GM12878 (cell line): ENCODE measurements at regions not wholly inside any gene's neighbourhood (a gene's known extent, or its start where the extent isn't known, plus 50 kb on each side); places are given as distances from the start of the nearest gene placed in this dataset.

Experiments used
- ATAC-seq: fragments of 200-7000 bp; cut with Tn5 transposase; 3 replicates; pipeline ENCODE4 v1.9.1; 2020; ENCODE audit warnings: mild to moderate bottlenecking, moderate library complexity
- BruUV-seq: library from RNA; stranded (reverse); fragments of 400-500 nt; replicated peaks from 2 replicates; lab custom pipeline; 2021; lab: Mats Ljungman, UMichigan
- CTCF ChIA-PET: fragments of 300-600 bp; sonication (Branson Sonifier 250); formaldehyde crosslinking; extraction: SDS; loops from one replicate; lab custom pipeline; 2021; ENCODE audit warnings: inconsistent platforms; lab: Yijun Ruan, JAX
- POLR2A ChIA-PET: fragments of 350-600 bp; formaldehyde crosslinking; extraction: SDS; loops from one replicate; lab custom pipeline; 2021; ENCODE audit warnings: inconsistent platforms; lab: Charles Lee
- RAD21 ChIA-PET: fragments of 300-600 bp; sonication (Branson Sonifier 250); formaldehyde crosslinking; loops from one replicate; lab custom pipeline; 2023; ENCODE audit warnings: antibody characterized with exemption; ENCODE audit not compliant: unreplicated experiment; lab: Charles Lee
- SMC1A ChIA-PET: fragments of 300-600 bp; sonication (Branson Sonifier 250); formaldehyde crosslinking; loops from one replicate; lab custom pipeline; 2023; ENCODE audit not compliant: unreplicated experiment, uncharacterized antibody; lab: Charles Lee
- DNase-seq: peaks from one replicate; pipeline ENCODE4 v3.0.0-alpha.2; 2011; ENCODE audit warnings: low read depth, low spot score
- FAIRE-seq: peaks from 3 replicates; lab custom pipeline; 2011; peaks lifted over from hg19 to GRCh38; lab: Jason Lieb, UNC
- H2AFZ ChIP-seq: 2 replicates; pipeline ENCODE4 v1.6.0; 2011; ENCODE audit warnings: low read depth, low read length, control low read depth; ENCODE audit not compliant: control insufficient read depth
- H3K27ac ChIP-seq: 2 replicates; pipeline ENCODE4 v1.5.1; 2011; ENCODE audit warnings: control low read depth; ENCODE audit not compliant: control insufficient read depth, insufficient read depth
- H3K27me3 ChIP-seq, 2 experiments: replicated peaks in 1 of 2; 2 replicates each; pipeline versions ENCODE4 v1.6.0 to v1.6.1; 2011; ENCODE audit warnings: low read length in 1 of 2; ENCODE audit not compliant: control insufficient read depth in 2 of 2, insufficient read depth in 2 of 2
- H3K36me3 ChIP-seq, 2 experiments: 2 replicates each; pipeline ENCODE4 v1.5.1; 2011; ENCODE audit warnings: low read length in 1 of 2; ENCODE audit not compliant: control insufficient read depth in 2 of 2, insufficient read depth in 2 of 2
- H3K4me1 ChIP-seq: 2 replicates; pipeline ENCODE4 v1.6.1; 2011; ENCODE audit warnings: mild to moderate bottlenecking, low read length, moderate library complexity, mixed read lengths; ENCODE audit not compliant: control insufficient read depth, insufficient read depth
- H3K4me2 ChIP-seq: 2 replicates; pipeline ENCODE4 v1.6.0; 2011; ENCODE audit warnings: control low read depth; ENCODE audit not compliant: control insufficient read depth, insufficient read depth
- H3K4me3 ChIP-seq: fragments of 200-600 bp; sonication (generic); 2 replicates; pipeline ENCODE4 v1.5.1; 2016
- H3K79me2 ChIP-seq: 2 replicates; pipeline ENCODE4 v1.6.0; 2011; ENCODE audit warnings: low read length; ENCODE audit not compliant: control insufficient read depth, insufficient read depth
- H3K9ac ChIP-seq: 2 replicates; pipeline ENCODE4 v1.8.0; 2011; ENCODE audit warnings: low read length, control low read depth, mixed read lengths; ENCODE audit not compliant: control insufficient read depth, insufficient read depth
- H3K9me3 ChIP-seq: replicated peaks from 3 replicates; pipeline ENCODE4 v1.5.1; 2011; ENCODE audit warnings: mild to moderate bottlenecking, low read length; ENCODE audit not compliant: control insufficient read depth, insufficient read depth
- H4K20me1 ChIP-seq: 2 replicates; pipeline ENCODE4 v1.6.0; 2011; ENCODE audit not compliant: control insufficient read depth, insufficient read depth
- ATF2 ChIP-seq: IDR thresholded peaks from 2 replicates; pipeline ENCODE4 v1.6.1; 2012; ENCODE audit warnings: low read length, inconsistent platforms
- CHD1 ChIP-seq: IDR thresholded peaks from 2 replicates; pipeline ENCODE4 v1.6.1; 2012; ENCODE audit warnings: low read depth, low read length, improper control_type of control experiment
- CHD2 ChIP-seq: IDR thresholded peaks from 2 replicates; pipeline ENCODE4 v1.6.1; 2011; ENCODE audit warnings: low read depth, low read length, improper control_type of control experiment, borderline replicate concordance
- FOXM1 ChIP-seq: IDR thresholded peaks from 2 replicates; pipeline ENCODE4 v1.6.1; 2012; ENCODE audit warnings: low read depth, mild to moderate bottlenecking, inconsistent platforms, low read length, moderate library complexity
- GABPA ChIP-seq: IDR thresholded peaks from 2 replicates; pipeline ENCODE4 v1.6.1; 2014; ENCODE audit warnings: antibody characterized with exemption, low read depth, mild to moderate bottlenecking, inconsistent platforms
- MEF2B ChIP-seq: fragments of 450-650 bp; IDR thresholded peaks from 2 replicates; pipeline ENCODE4 v1.6.1; 2018; ENCODE audit warnings: mild to moderate bottlenecking, moderate library complexity; ENCODE audit not compliant: partially characterized antibody, poor library complexity, severe bottlenecking
- NFXL1 ChIP-seq: fragments of 450-650 bp; IDR thresholded peaks from 2 replicates; pipeline ENCODE4 v1.6.1; 2017; ENCODE audit warnings: antibody characterized with exemption, mild to moderate bottlenecking, borderline replicate concordance
- ZNF24 ChIP-seq: fragments of 450-650 bp; IDR thresholded peaks from 2 replicates; pipeline ENCODE4 v1.6.1; 2017; ENCODE audit warnings: antibody characterized with exemption, mild to moderate bottlenecking
- WGBS: methylation state at CpG from one replicate; pipeline ENCODE4 v1.1.6; 2016; ENCODE audit warnings: low lambda C conversion rate; ENCODE audit not compliant: insufficient replicate concordance, insufficient coverage; ENCODE audit errors: missing lambda C conversion rate; 5-methylcytosine and 5-hydroxymethylcytosine counted together
- in situ Hi-C: fragments of 300-500 bp; cut with MboI; formaldehyde crosslinking; loops from 9 replicates; pipeline ENCODE4 v1.14.3; 2018; ENCODE audit warnings: mixed read lengths
- intact Hi-C: fragments of 100-400 bp; cut with micrococcal nuclease; formaldehyde crosslinking; loops from one replicate; pipeline ENCODE4 v1.14.2; 2022; ENCODE audit not compliant: unreplicated experiment

DNA sequence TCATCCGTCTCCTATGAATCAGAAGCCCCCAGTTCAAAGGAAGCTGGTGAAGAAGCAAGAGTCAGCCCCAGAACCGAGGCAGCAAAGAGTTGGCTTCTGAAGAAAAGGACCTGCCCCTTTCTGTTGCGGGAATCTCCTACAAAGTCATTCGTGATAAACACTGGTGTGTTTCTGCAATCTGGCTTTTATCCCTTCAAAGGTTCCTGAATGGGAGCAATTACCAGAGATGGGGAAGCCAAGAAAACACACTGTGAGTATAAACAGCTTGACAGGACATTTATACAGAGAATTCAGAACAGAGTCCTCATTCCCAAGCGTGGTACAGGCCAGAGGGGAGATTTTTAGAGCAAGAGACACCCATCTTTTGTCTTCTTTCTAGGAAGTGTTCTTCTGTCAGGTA lies 226.8 kb upstream of the LNX1 start (continued):
- TF ChIP-seq ATF2 (no peak), NFXL1 (no peak)

GRCh38 chr4:53816561-53816960 lies 225.3 kb upstream of the LNX1 start:
- BruUV-seq = no TSS peak
- no peaks in the 10 kb centered on the region for H3K4me1 ChIP-seq
- FAIRE-seq (no peak), ATAC-seq (no peak), DNase-seq (no peak)
- H3K4me2 ChIP-seq = no peak overlapping the region
- TF ChIP-seq ZNF24 = no peak
- no peak for TF ChIP-seq CHD1
- no peak for TF ChIP-seq MEF2B
- TF ChIP-seq GABPA = no peak
- no peak for TF ChIP-seq FOXM1
- no peak for TF ChIP-seq CHD2
- no peaks in the 10 kb centered on the region for H3K36me3 ChIP-seq
- RAD21 ChIA-PET = no interaction called here
- POLR2A ChIA-PET = no interaction called here
- H4K20me1 ChIP-seq = no peaks in the 10 kb centered on the region
- intact Hi-C loops (no loop called here), in situ Hi-C loops (no loop called here)
- whole genome bisulfite sequencing = 11% methylated on average over 10 of the region's 10 CpGs
- no peaks in the 10 kb centered on the region for H3K9me3 ChIP-seq
- no peaks in the 10 kb centered on the region for H3K79me2 ChIP-seq
- H2AFZ ChIP-seq = no peak overlapping the region
- SMC1A ChIA-PET = no interaction called here
- H3K27me3 ChIP-seq = no peaks in the 10 kb centered on the region; a peak in 1 of 4 replicates
- no peak overlapping the region for H3K27ac ChIP-seq
- CTCF ChIA-PET = interaction anchor here (1.4 kb wide), 1 partner anchor 11 kb away, joined by 4 read pairs; no protein-coding TSS in a partner anchor
- no peak overlapping the region for H3K9ac ChIP-seq
- no peak overlapping the region for H3K4me3 ChIP-seq
